CD4-positive, alpha-beta T cell treated with Interleukin-4 for 1 hour (primary cell): ENCODE measurements at regions not wholly inside any gene's neighbourhood (a gene's known extent, or its start where the extent isn't known, plus 50 kb on each side); places are given as distances from the start of the nearest gene placed in this dataset.
"Not testable (repeated sequence)": the region's sequence is repeated elsewhere in the genome, so short reads cannot be mapped to it uniquely, and the experiment has no call there.

Experiments used
- DNase-seq, 2 donors: peaks; one replicate each; pipeline ENCODE4 v3.0.0-alpha.2; 2020 to 2022

- no peak for DNase-seq
Measured at GRCh38 chr1:104329278-104329677, 579.6 kb downstream of the AMY1C start.

DNA sequence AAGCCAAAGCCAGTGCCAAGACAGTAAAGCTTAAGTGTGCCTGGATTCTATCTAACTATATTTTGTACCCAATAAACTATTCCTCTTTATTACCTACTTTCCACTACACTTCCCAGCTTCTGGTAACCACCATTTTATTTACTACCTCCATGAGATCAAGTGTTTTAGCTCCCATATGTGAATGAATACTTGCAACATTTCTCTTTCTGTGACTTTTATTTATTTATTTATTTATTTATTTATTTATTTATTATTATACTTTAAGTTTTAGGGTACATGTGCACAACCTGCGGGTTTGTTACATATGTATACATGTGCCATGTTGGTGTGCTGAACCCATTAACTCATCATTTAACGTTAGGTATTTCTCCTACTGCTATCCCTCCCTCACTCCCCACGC is 582.1 kb downstream of the AMY1C start:
- DNase-seq = no peak

- DNase-seq = not testable (repeated sequence)
Measured at GRCh38 chr1:104337927-104338326, 588.2 kb downstream of the AMY1C start.

GRCh38 chr1:104341944-104342343 is 592.2 kb downstream of the AMY1C start:
- DNase-seq = no peak

DNA sequence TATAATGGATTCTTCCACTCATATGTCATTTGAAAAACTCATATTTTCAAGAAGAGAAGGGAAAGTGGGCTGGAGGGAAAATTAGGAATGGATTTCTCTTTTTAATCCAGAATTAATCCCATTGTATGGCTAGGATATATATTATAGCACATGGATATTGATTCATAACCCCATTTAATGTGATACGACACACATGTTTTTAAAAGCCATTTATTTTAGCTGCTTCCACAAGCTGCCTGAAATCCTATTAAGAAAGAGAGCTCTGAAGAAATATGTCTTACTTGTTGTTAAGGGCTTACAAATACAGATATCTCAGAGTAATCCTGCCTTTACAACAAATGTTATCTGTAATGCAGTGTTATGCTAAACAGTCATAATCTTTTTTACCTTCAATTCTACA is 598.6 kb downstream of the AMY1C start:
- DNase-seq = no peak

DNA sequence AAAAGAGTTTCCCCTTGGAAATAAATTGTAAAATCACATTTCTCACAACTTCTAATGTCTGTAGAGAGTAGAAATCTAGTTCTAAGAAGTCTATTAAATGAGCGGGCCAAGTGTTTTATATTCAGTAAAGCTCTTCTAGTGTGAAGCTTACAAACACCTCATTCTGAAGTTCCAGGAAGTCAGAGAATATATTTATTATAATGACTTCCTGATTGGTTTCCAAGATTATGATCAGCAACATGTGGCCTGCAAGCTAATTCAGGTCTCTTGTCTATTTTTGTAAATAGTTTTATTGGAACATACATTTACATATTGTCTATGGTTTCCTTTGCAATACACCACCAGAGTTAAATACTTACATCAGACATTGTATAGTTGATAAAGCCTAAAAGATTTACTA is 603.9 kb downstream of the AMY1C start:
- DNase-seq = no peak

DNA sequence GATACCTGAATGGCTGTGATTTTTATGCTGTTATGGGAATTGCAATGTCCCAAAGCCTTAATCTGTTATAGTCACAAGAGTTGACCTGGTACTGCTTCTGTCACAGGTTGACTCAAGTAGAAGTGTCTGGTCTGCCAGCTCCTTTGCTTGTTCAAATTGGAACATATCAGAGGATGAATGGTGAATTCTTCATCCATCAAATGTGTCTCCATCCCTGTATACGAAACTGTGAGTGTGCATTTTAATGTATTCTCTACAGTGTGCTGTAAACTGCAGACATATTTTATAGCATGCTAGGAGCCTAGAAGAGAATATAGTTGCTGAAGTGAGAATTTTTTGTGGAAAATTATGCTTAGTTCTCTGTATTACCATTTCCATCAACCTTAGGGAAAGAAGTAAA is 608.4 kb downstream of the AMY1C start:
- DNase-seq = no peak

GRCh38 chr1:104358621-104359020 is 608.9 kb downstream of the AMY1C start:
- DNase-seq = no peak

GRCh38 chr1:104378414-104378813 is 628.7 kb downstream of the AMY1C start:
- DNase-seq = no peak

DNA sequence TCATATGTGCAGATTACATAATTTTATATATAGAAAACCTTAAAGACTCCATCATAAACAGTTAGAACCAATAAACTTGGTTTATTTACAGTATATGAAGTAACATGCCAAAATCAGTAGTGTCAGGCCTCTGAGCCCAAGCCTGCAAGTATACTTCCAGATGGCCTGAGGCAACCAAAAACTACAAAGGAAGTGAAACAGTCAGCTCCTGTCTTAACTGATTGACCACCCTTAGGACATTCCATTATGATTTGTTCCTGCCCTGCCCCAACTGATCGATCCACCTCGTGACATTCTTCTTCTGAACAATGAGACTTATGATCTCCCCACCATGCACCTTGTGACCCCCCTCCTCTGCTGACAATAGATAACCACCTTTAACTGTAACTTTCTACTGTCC is 630.3 kb downstream of the AMY1C start:
- no peak for DNase-seq

DNA sequence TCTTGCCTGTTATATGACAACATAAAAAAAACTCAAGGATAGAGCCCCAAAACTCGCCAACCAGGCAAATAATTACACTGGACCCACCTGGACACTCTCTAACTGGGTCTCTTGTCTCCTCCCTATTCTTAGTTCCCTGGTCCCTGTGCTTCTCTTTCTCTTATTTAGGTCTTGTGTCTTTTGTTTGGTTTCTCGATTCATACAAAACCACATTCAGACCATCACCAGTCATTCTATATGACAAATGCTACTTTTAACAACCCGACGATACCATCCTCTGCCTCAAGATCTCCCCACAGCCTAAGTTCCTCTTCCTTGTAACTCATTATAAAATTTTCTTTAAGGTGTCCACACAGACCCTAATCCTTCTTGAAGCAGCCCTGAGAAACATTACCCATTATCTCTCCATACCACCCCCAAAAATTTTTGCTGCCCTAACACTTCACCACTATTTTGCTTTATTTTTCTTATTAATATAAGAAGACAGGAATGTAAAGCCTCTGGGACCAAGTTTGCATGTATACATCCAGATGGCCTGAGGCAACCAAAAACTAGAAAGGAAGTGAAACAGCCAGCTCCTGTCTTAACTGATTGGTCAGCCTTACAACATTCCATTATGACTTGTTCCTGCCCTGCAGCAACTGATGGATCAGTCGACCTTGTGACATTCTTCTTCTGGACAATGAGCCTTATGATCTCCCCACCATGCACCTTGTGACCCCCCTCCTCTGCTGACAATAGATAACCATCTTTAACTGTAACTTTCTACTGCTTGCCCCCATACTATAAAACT is 638.2 kb downstream of the AMY1C start:
- no peak for DNase-seq

DNA sequence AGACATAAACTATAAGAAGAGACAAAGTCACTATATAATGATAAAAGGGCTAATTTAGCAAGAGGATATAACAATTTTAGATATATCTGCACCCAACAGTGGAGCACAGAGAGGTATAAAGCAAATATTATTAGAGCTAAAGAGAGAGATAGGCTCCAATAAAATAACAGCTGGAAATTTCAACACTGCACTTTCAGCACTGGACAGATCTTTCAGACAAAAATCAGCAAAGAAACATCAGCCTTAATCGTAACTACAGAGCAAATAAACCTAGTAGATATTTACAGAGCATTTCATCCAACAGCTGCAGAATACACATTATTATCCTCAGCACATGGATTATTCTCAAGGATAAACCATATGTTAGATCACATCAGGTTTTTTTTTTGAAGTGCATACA is 642.9 kb downstream of the AMY1C start:
- no peak for DNase-seq

- no peak for DNase-seq
Measured at GRCh38 chr1:104402178-104402577, 652.5 kb downstream of the AMY1C start.

GRCh38 chr1:104403883-104404282 is 654.2 kb downstream of the AMY1C start:
- no peak for DNase-seq

GRCh38 chr1:104406728-104407127 is 657.0 kb downstream of the AMY1C start:
- no peak for DNase-seq

DNA sequence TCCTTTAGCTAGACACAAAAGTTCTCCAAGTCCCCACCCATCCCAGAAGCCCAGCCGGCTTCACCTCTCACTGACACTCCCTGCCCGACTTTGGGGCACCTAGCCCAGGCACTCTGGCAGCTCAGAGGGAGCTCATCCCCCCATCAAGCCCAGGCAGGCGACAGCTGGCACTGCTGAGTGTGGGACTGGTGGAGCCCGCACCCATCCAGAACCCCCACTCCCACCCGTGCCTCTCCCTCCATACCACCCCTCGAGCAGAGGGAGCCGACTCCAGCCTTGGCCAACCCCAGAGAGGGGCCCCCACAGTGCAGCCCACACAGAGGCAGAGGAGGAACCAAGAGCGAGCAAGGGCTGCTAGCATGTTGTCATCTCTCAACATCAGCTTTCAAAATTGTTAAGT is 658.6 kb downstream of the AMY1C start:
- no peak for DNase-seq

- DNase-seq = no peak
Measured at GRCh38 chr1:104435255-104435654, 685.6 kb downstream of the AMY1C start.

DNA sequence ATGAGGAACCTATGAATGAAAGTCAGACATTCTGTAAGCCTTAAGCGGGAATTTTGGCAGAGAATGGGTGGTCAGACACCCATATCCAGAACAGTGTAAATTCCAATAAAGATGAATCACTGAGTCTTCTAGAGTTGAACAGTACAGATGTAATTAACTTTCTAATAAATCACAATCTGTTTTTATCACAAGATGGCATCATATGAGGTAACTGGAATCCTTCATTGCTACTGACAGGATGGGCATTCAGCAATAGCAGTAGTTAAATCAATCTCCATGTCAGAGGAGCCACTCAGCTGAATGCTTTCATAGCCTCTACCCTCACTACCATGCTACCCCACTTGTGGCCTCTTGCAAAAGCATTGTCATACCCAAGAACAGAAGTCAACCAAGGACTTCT is 690.3 kb downstream of the AMY1C start:
- DNase-seq = no peak

- DNase-seq = no peak
Measured at GRCh38 chr1:104456724-104457123, 707.0 kb downstream of the AMY1C start.

DNA sequence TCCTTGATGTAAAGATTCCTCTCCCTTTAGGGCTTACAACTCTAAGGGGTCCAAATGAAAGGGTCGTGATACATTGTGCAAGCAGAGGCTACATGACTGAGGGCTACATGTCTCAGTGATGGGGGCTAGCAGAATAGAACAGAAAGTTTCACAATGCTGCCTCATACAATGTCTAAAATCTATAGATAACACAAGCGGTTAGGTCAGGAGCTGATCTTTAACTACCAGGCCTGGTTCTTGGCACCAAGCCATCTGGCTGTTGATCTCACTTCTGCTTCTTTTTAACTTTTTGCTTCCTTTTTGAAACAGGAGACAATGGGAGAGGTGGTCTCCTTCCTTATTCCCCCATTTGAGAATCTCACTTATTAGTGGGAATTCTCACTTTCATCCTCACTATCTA is 710.2 kb downstream of the AMY1C start:
- no peak for DNase-seq

DNA sequence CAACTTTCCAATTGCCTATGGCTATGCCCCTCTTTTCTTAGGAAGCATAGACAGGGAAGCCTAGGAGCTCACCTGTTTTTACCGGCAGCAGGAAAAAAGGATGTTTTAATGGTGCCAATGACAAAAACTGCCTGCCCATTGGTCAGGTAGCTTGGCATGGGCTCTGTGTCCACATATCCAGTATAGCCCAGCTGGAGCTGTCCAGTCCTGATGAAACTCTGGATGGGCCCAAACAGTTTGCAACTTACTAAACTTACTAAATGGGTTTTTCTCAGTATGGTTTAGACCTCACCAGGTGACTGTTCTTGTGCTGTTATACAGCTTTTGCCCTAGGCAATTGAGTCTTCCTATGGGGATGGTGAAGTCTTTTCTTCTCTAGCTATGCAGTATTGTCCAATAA is 711.2 kb downstream of the AMY1C start:
- no peak for DNase-seq

GRCh38 chr1:104463126-104463697 is 713.5 kb downstream of the AMY1C start:
- DNase-seq = no peak

GRCh38 chr1:104466068-104466467 is 716.4 kb downstream of the AMY1C start:
- DNase-seq = no peak

GRCh38 chr1:104467590-104467989 is 717.9 kb downstream of the AMY1C start:
- DNase-seq = no peak

GRCh38 chr1:104468282-104468681 is 718.6 kb downstream of the AMY1C start:
- no peak for DNase-seq
